Neural cell (in vitro differentiated cells): ENCODE measurements at regions not wholly inside any gene's neighbourhood (a gene's known extent, or its start where the extent isn't known, plus 50 kb on each side); places are given as distances from the start of the nearest gene placed in this dataset.
"Not testable (repeated sequence)": the region's sequence is repeated elsewhere in the genome, so short reads cannot be mapped to it uniquely, and the experiment has no call there.

Experiments
- H2AFZ ChIP-seq: fragments of 200-600, 300-800 bp; sonication (generic), shearing (Covaris generic); 2 replicates; pipeline ENCODE4 v1.6.0; 2014; ENCODE audit warnings: low read depth, mild to moderate bottlenecking, antibody characterized with exemption, low read length, moderate library complexity
- H3F3A ChIP-seq: fragments of 200-600 bp; shearing (Covaris generic); 2 replicates; pipeline ENCODE4 v1.6.1; 2016; ENCODE audit warnings: mild to moderate bottlenecking, moderate library complexity, mixed read lengths, antibody characterized with exemption, low read length; ENCODE audit not compliant: insufficient read depth, poor library complexity, severe bottlenecking
- H3K27ac ChIP-seq: fragments of 200-600, 300-800 bp; sonication (generic), shearing (Covaris generic); 2 replicates; pipeline ENCODE4 v1.5.1; 2014; ENCODE audit warnings: mild to moderate bottlenecking, low read length, moderate library complexity
- H3K27me3 ChIP-seq: fragments of 300-800, 200-600 bp; sonication (generic), shearing (Covaris generic); 2 replicates; pipeline ENCODE4 v1.6.0; 2014; ENCODE audit warnings: mild to moderate bottlenecking, low read depth, low read length, moderate library complexity; ENCODE audit not compliant: insufficient read depth
- H3K36me3 ChIP-seq: fragments of 300-800, 200-600 bp; sonication (generic), shearing (Covaris generic); 2 replicates; pipeline ENCODE4 v1.5.1; 2014; ENCODE audit warnings: mild to moderate bottlenecking, antibody characterized with exemption, low read length, moderate library complexity; ENCODE audit not compliant: insufficient read depth
- H3K4me2 ChIP-seq: fragments of 300-800, 200-600 bp; sonication (generic), shearing (Covaris generic); 2 replicates; pipeline ENCODE4 v1.6.0; 2014; ENCODE audit warnings: mild to moderate bottlenecking, low read length
- H3K4me3 ChIP-seq: fragments of 300-800, 200-600 bp; sonication (generic), shearing (Covaris generic); 2 replicates; pipeline ENCODE4 v1.5.1; 2014; ENCODE audit warnings: mild to moderate bottlenecking, low read length, moderate library complexity
- H3K79me2 ChIP-seq: fragments of 200-600 bp; shearing (Covaris generic); replicated peaks from 2 replicates; pipeline ENCODE4 v1.6.0; 2014; ENCODE audit warnings: mild to moderate bottlenecking, low read length, moderate library complexity; ENCODE audit not compliant: insufficient read depth
- H3K9ac ChIP-seq: fragments of 300-800, 200-600 bp; sonication (generic), shearing (Covaris generic); 2 replicates; pipeline ENCODE4 v1.6.1; 2016; ENCODE audit warnings: mild to moderate bottlenecking, low read length, mixed read lengths
- H3K9me2 ChIP-seq: fragments of 200-600 bp; shearing (Covaris generic); 2 replicates; pipeline ENCODE4 v1.6.1; 2016; ENCODE audit warnings: mild to moderate bottlenecking, low read length, mixed read lengths; ENCODE audit not compliant: insufficient read depth
- H3K9me3 ChIP-seq: fragments of 200-600, 300-800 bp; sonication (generic), shearing (Covaris generic); 2 replicates; pipeline ENCODE4 v1.6.1; 2016; ENCODE audit warnings: mild to moderate bottlenecking, mixed run types, low read length, moderate library complexity, mixed read lengths
- H4K20me1 ChIP-seq: fragments of 200-600 bp; shearing (Covaris generic); 2 replicates; pipeline ENCODE4 v1.6.1; 2016; ENCODE audit warnings: mild to moderate bottlenecking, mixed run types; ENCODE audit not compliant: insufficient read depth
- EP300 ChIP-seq: fragments of 450-650 bp; conservative IDR thresholded peaks from 2 replicates; pipeline ENCODE4 v1.6.1; 2014; ENCODE audit warnings: antibody characterized with exemption, mild to moderate bottlenecking, moderate library complexity; ENCODE audit not compliant: poor library complexity, severe bottlenecking
- EZH2 ChIP-seq: fragments of 200-600, 300-800 bp; shearing (Covaris generic), sonication (generic); IDR thresholded peaks from 2 replicates; pipeline ENCODE4 v1.6.1; 2014; ENCODE audit warnings: antibody characterized with exemption, low read length, borderline replicate concordance, mild to moderate bottlenecking; ENCODE audit not compliant: insufficient read depth, poor library complexity, severe bottlenecking
- MXI1 ChIP-seq: fragments of 450-650 bp; conservative IDR thresholded peaks from 2 replicates; pipeline ENCODE4 v1.6.1; 2014; ENCODE audit warnings: antibody characterized with exemption, mild to moderate bottlenecking; ENCODE audit not compliant: poor library complexity, severe bottlenecking
- POLR2AphosphoS5 ChIP-seq: IDR thresholded peaks from 2 replicates; pipeline ENCODE4 v1.6.1; 2012
- RAD21 ChIP-seq: fragments of 450-650 bp; conservative IDR thresholded peaks from 2 replicates; pipeline ENCODE4 v1.6.1; 2014; ENCODE audit warnings: antibody characterized with exemption, mild to moderate bottlenecking, moderate library complexity
- SMC3 ChIP-seq: fragments of 450-650 bp; conservative IDR thresholded peaks from 2 replicates; pipeline ENCODE4 v1.6.1; 2014; ENCODE audit warnings: antibody characterized with exemption, mild to moderate bottlenecking, moderate library complexity; ENCODE audit not compliant: poor library complexity
- TAF1 ChIP-seq: IDR thresholded peaks from 2 replicates; pipeline ENCODE4 v1.6.1; 2012; ENCODE audit warnings: low read depth
- TF ChIP-seq, protein P1 (sequence below): IDR thresholded peaks from 2 replicates; pipeline ENCODE4 v1.6.1; 2012; ENCODE audit warnings: borderline replicate concordance
- TF ChIP-seq, protein P2 (sequence below): fragments of 450-650 bp; IDR thresholded peaks from 2 replicates; pipeline ENCODE4 v1.5.1; 2014; ENCODE audit warnings: antibody characterized with exemption, mild to moderate bottlenecking, moderate library complexity; ENCODE audit not compliant: poor library complexity, severe bottlenecking

DNA sequence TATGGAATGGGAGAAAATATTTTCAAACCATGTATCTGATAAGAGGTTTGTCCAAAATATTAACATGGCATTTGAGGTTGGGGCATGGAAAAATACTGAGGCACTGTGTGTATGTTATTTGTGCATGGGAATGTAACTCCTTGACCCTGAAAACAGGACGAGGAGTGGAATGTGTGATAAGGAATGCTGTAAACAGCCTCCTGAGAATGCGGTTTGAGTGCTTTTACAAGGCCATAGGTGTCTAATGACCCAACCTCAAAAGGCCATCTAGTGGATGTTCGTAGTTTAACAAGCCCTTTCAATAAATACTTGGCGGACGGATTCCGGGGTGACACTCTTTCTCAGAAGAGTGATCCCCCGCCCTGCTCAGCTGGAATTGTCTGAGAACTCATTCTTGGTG, 162.9 kb upstream of the USP9X start:
- Histone ChIP-seq H3K4me3 (no peak overlapping the region), H3K27me3 (no peaks in the 10 kb centered on the region), H3K27ac (no peak overlapping the region), H2AFZ (no peak overlapping the region), H3K9ac (no peak overlapping the region), H3K36me3 (no peaks in the 10 kb centered on the region), H3K79me2 (no peaks in the 10 kb centered on the region), H3K9me3 (no peaks in the 10 kb centered on the region), H3K9me2 (no peaks in the 10 kb centered on the region), H4K20me1 (no peaks in the 10 kb centered on the region), H3K4me2 (no peak overlapping the region), H3F3A (no peaks in the 10 kb centered on the region)
- TF ChIP-seq, protein P1, sequence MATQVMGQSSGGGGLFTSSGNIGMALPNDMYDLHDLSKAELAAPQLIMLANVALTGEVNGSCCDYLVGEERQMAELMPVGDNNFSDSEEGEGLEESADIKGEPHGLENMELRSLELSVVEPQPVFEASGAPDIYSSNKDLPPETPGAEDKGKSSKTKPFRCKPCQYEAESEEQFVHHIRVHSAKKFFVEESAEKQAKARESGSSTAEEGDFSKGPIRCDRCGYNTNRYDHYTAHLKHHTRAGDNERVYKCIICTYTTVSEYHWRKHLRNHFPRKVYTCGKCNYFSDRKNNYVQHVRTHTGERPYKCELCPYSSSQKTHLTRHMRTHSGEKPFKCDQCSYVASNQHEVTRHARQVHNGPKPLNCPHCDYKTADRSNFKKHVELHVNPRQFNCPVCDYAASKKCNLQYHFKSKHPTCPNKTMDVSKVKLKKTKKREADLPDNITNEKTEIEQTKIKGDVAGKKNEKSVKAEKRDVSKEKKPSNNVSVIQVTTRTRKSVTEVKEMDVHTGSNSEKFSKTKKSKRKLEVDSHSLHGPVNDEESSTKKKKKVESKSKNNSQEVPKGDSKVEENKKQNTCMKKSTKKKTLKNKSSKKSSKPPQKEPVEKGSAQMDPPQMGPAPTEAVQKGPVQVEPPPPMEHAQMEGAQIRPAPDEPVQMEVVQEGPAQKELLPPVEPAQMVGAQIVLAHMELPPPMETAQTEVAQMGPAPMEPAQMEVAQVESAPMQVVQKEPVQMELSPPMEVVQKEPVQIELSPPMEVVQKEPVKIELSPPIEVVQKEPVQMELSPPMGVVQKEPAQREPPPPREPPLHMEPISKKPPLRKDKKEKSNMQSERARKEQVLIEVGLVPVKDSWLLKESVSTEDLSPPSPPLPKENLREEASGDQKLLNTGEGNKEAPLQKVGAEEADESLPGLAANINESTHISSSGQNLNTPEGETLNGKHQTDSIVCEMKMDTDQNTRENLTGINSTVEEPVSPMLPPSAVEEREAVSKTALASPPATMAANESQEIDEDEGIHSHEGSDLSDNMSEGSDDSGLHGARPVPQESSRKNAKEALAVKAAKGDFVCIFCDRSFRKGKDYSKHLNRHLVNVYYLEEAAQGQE: no peak
- no peak for TF ChIP-seq EZH2
- TF ChIP-seq MXI1: no peak
- TF ChIP-seq POLR2AphosphoS5: no peak
- TF ChIP-seq SMC3: no peak
- no peak for TF ChIP-seq EP300
- TF ChIP-seq TAF1: no peak
- no peak for TF ChIP-seq RAD21
- TF ChIP-seq, protein P2, sequence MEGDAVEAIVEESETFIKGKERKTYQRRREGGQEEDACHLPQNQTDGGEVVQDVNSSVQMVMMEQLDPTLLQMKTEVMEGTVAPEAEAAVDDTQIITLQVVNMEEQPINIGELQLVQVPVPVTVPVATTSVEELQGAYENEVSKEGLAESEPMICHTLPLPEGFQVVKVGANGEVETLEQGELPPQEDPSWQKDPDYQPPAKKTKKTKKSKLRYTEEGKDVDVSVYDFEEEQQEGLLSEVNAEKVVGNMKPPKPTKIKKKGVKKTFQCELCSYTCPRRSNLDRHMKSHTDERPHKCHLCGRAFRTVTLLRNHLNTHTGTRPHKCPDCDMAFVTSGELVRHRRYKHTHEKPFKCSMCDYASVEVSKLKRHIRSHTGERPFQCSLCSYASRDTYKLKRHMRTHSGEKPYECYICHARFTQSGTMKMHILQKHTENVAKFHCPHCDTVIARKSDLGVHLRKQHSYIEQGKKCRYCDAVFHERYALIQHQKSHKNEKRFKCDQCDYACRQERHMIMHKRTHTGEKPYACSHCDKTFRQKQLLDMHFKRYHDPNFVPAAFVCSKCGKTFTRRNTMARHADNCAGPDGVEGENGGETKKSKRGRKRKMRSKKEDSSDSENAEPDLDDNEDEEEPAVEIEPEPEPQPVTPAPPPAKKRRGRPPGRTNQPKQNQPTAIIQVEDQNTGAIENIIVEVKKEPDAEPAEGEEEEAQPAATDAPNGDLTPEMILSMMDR: no peak

DNA sequence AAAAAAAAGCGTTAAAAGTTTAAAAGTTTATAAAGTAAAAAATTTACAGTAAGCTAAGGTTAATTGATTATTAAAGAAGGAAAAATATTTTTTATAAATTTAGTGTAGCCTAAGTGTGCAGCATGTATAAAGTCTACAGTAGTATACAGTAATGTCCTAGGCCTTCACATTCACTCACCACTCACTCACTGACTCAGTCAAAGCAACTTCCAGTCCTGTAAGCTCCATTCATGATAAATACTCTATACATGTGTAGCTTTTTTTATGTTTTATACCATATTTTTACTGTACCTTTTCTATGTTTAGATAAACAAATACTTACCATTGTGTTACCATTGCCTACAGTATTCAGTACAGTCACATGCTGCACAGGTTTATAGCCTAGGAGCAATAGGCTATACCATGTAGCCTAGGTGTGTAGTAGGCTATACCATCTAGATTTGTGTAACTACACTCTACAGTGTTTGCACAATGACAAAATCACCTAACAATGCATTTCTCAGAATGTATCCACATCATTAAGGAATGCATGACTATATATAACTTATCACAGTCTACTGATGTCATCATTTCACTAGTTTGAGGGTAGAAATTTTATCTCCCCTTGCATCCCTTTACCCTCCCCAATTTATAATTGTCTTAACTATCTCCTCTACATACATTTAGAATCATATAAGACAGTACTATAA, 158.4 kb upstream of the USP9X start:
- not testable (repeated sequence) for H3K4me3 ChIP-seq, H3K9me3 ChIP-seq, H4K20me1 ChIP-seq, H3K9ac ChIP-seq, H3K36me3 ChIP-seq, H3K27ac ChIP-seq, H2AFZ ChIP-seq, H3K4me2 ChIP-seq, H3F3A ChIP-seq, H3K79me2 ChIP-seq, H3K9me2 ChIP-seq, H3K27me3 ChIP-seq

DNA sequence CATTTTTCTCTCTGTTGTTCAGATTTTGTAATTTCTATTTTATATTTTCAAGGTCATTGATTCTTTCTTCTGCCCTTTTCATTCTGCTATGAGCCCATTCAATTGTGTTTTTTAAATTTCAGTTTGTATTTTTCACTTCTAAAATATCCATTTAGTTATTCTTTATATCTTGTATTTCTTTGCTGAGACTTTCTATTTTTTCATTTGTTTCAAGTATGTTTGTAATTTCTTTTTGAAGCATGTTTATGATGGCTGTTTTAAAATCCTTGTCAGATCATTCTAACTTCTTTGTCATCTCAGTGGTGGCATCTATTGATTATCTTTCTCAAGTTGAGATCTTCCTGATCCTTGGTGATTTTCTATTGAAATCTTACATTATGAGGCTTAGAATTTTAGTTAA, 157.2 kb upstream of the USP9X start:
- no peaks in the 10 kb centered on the region for H3K27me3 ChIP-seq
- no peaks in the 10 kb centered on the region for H3K9me3 ChIP-seq
- H3K4me3 ChIP-seq: no peak overlapping the region
- no peaks in the 10 kb centered on the region for H3K79me2 ChIP-seq
- H3K36me3 ChIP-seq: no peaks in the 10 kb centered on the region
- no peak overlapping the region for H3K4me2 ChIP-seq
- no peak for TF ChIP-seq EZH2
- no peak for TF ChIP-seq TAF1
- H3K27ac ChIP-seq: no peak overlapping the region
- no peaks in the 10 kb centered on the region for H3K9me2 ChIP-seq
- no peaks in the 10 kb centered on the region for H4K20me1 ChIP-seq
- no peak overlapping the region for H3K9ac ChIP-seq
- H3F3A ChIP-seq: no peaks in the 10 kb centered on the region
- no peak overlapping the region for H2AFZ ChIP-seq
